ENCODE measurements at regions not wholly inside any gene's neighbourhood (a gene's known extent, or its start where the extent isn't known, plus 50 kb on each side); places are given as distances from the start of the nearest gene placed in this dataset.

DNA sequence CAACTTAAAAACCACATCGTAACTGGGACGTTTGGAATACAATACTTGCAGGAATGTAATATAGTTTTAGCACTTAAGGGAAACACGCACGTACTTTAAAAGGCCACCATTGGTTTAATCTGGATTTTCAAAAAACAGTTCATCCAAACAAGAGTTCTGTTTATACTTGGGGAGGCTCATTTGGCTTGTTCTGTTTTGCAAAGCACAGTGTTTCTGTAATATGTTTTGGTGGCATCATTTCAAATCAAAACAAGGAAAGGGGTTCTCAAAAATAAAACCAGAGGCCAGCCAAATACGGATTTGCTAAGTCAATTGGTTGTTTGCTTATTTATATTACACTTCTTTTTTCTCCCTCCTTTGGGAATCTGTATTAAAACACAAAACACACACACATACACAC is 656.1 kb upstream of the SOX9 start:
- TF ChIP-seq, protein P1, sequence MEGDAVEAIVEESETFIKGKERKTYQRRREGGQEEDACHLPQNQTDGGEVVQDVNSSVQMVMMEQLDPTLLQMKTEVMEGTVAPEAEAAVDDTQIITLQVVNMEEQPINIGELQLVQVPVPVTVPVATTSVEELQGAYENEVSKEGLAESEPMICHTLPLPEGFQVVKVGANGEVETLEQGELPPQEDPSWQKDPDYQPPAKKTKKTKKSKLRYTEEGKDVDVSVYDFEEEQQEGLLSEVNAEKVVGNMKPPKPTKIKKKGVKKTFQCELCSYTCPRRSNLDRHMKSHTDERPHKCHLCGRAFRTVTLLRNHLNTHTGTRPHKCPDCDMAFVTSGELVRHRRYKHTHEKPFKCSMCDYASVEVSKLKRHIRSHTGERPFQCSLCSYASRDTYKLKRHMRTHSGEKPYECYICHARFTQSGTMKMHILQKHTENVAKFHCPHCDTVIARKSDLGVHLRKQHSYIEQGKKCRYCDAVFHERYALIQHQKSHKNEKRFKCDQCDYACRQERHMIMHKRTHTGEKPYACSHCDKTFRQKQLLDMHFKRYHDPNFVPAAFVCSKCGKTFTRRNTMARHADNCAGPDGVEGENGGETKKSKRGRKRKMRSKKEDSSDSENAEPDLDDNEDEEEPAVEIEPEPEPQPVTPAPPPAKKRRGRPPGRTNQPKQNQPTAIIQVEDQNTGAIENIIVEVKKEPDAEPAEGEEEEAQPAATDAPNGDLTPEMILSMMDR (conservative IDR thresholded peaks at IDR 0.05), result no peak
- TF ChIP-seq EZH2 (IDR thresholded peaks at IDR 0.05; ENCODE audit: low read depth), result no peak

All from PC-9 (cell line).